SK-N-SH treated with all-trans-retinoic acid at 6 μM for 48 hours (cell line): ENCODE measurements at regions not wholly inside any gene's neighbourhood (a gene's known extent, or its start where the extent isn't known, plus 50 kb on each side); places are given as distances from the start of the nearest gene placed in this dataset.

Experiments
- ATAC-seq: fragments of 200-7000 bp; cut with Tn5 transposase; 3 replicates; pipeline ENCODE4 v1.9.1; 2020; ENCODE audit warnings: mild to moderate bottlenecking, moderate library complexity
- BACH2 ChIP-seq: fragments of 250-450 bp; sonication (Bioruptor Pico); IDR thresholded peaks from 2 replicates; pipeline ENCODE4 v1.9.0; 2021; ENCODE audit warnings: mild to moderate bottlenecking, borderline replicate concordance
- CREB5 ChIP-seq: fragments of 250-450 bp; sonication (Bioruptor Pico); IDR thresholded peaks from 2 replicates; pipeline ENCODE4 v1.5.1; 2020; ENCODE audit warnings: low read depth, mild to moderate bottlenecking, moderate library complexity
- CSRNP3 ChIP-seq: fragments of 250-450 bp; sonication (Bioruptor Pico); IDR thresholded peaks from 2 replicates; pipeline ENCODE4 v1.5.1; 2021; ENCODE audit warnings: mild to moderate bottlenecking, moderate library complexity
- ESRRG ChIP-seq: fragments of 250-450 bp; sonication (Bioruptor Pico); IDR thresholded peaks from 2 replicates; pipeline ENCODE4 v1.6.1; 2021; ENCODE audit warnings: mild to moderate bottlenecking
- GLIS3 ChIP-seq: fragments of 250-450 bp; sonication (Bioruptor Pico); IDR thresholded peaks from 2 replicates; pipeline ENCODE4 v1.5.0; 2020; ENCODE audit warnings: mild to moderate bottlenecking, moderate library complexity
- ISL1 ChIP-seq: fragments of 250-450 bp; sonication (Bioruptor Pico); IDR thresholded peaks from 2 replicates; pipeline ENCODE4 v2.1.2; 2022; ENCODE audit warnings: mild to moderate bottlenecking, moderate library complexity
- POU6F1 ChIP-seq: fragments of 250-450 bp; sonication (Bioruptor Pico); IDR thresholded peaks from 2 replicates; pipeline ENCODE4 v1.8.0; 2021; ENCODE audit warnings: low read depth, mild to moderate bottlenecking, moderate library complexity, borderline replicate concordance
- PPARA ChIP-seq: fragments of 250-450 bp; sonication (Bioruptor Pico); IDR thresholded peaks from 2 replicates; pipeline ENCODE4 v1.5.0; 2020; ENCODE audit warnings: mild to moderate bottlenecking, borderline replicate concordance
- RARB ChIP-seq: fragments of 250-450 bp; sonication (Bioruptor Pico); IDR thresholded peaks from 2 replicates; pipeline ENCODE4 v1.8.0; 2021; ENCODE audit warnings: mild to moderate bottlenecking, moderate library complexity
- SNAI2 ChIP-seq: fragments of 250-450 bp; sonication (Bioruptor Pico); IDR thresholded peaks from 2 replicates; pipeline ENCODE4 v1.5.0; 2020; ENCODE audit warnings: mild to moderate bottlenecking, moderate library complexity
- TCF4 ChIP-seq: fragments of 250-450 bp; sonication (Bioruptor Pico); IDR thresholded peaks from 2 replicates; pipeline ENCODE4 v1.8.0; 2021; ENCODE audit warnings: mild to moderate bottlenecking, moderate library complexity, borderline replicate concordance
- TOX ChIP-seq: fragments of 250-450 bp; sonication (Bioruptor Pico); IDR thresholded peaks from 2 replicates; pipeline ENCODE4 v1.8.0; 2021; ENCODE audit warnings: mild to moderate bottlenecking, moderate library complexity, borderline replicate concordance
- TSHZ2 ChIP-seq: fragments of 250-450 bp; sonication (Bioruptor Pico); IDR thresholded peaks from 2 replicates; pipeline ENCODE4 v1.5.0; 2020; ENCODE audit warnings: mild to moderate bottlenecking, moderate library complexity
- ZC3H10 ChIP-seq: fragments of 250-450 bp; sonication (Bioruptor Pico); IDR thresholded peaks from 2 replicates; pipeline ENCODE4 v1.5.1; 2021; ENCODE audit warnings: mild to moderate bottlenecking, moderate library complexity
- ZFP3 ChIP-seq: fragments of 250-450 bp; sonication (Bioruptor Pico); IDR thresholded peaks from 2 replicates; pipeline ENCODE4 v1.5.0; 2020; ENCODE audit warnings: mild to moderate bottlenecking, moderate library complexity
- ZFP30 ChIP-seq: fragments of 450-650 bp; formaldehyde crosslinking; IDR thresholded peaks from 2 replicates; pipeline ENCODE4 v1.5.0; 2022; ENCODE audit warnings: mild to moderate bottlenecking, moderate library complexity
- ZNF565 ChIP-seq: fragments of 450-650 bp; formaldehyde crosslinking; conservative IDR thresholded peaks from 2 replicates; pipeline ENCODE4 v1.5.0; 2020; ENCODE audit warnings: low read depth, mild to moderate bottlenecking, moderate library complexity

- no peak for ATAC-seq
Measured at GRCh38 chr4:62490635-62491034, 1290.5 kb downstream of the ADGRL3 start.

GRCh38 chr4:62487016-62487415, 1286.9 kb downstream of the ADGRL3 start:
- no peak for ATAC-seq
- TF ChIP-seq POU6F1 (CRISPR knock-in tag) (no peak), TOX (CRISPR knock-in tag) (no peak), ISL1 (no peak), TSHZ2 (no peak), PPARA (CRISPR knock-in tag) (no peak), ESRRG (CRISPR knock-in tag) (no peak), ZFP30 (CRISPR knock-in tag) (no peak), TCF4 (CRISPR knock-in tag) (no peak), RARB (CRISPR knock-in tag) (no peak), SNAI2 (CRISPR knock-in tag) (no peak), GLIS3 (no peak), CSRNP3 (CRISPR knock-in tag) (no peak)

More at GRCh38 chr4:62490635-62491034, 1290.5 kb downstream of the ADGRL3 start:
- TF ChIP-seq CSRNP3 (CRISPR knock-in tag) (no peak), TCF4 (CRISPR knock-in tag) (no peak), TSHZ2 (no peak), ZFP3 (no peak), ZC3H10 (CRISPR knock-in tag) (no peak), PPARA (CRISPR knock-in tag) (no peak), BACH2 (CRISPR knock-in tag) (no peak), GLIS3 (no peak), ESRRG (CRISPR knock-in tag) (no peak), POU6F1 (CRISPR knock-in tag) (no peak), ZFP30 (CRISPR knock-in tag) (no peak), ZNF565 (no peak), SNAI2 (CRISPR knock-in tag) (no peak), CREB5 (CRISPR knock-in tag) (no peak)
